ENCODE measurements at regions not wholly inside any gene's neighbourhood (a gene's known extent, or its start where the extent isn't known, plus 50 kb on each side); places are given as distances from the start of the nearest gene placed in this dataset.

DNA sequence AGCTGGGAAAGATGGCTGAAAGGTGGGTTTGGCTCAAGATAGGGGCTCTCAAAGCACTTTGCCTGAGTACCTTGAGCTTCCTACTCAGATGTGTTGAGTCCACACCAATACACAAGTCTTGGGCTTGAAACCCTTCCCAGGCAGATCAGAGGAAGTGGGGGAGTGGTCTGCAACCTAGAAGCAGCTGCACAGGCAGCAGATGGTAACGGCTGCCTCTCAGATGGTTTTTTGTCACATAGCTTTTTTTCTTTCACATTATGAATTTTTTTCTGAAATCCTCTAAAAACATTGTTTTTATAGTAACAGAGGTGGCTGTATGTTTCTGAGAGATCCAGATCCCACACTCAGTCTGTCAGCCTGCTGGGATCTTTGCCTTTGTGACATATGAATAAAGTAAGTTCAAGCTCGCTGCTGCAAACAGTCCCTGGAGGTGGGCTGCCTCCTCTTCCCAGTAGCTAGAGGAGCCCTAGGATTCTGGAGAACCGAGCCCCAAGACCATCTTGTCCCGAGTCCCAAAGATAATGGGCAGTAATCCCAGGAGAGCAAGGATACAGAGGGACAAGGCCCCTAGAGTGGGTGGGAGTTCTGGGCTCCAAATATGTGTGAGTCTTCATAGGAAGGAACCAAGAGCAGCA is 97.1 kb upstream of the TOP1 start:
- TF ChIP-seq POLR2A (IDR thresholded peaks at IDR 0.05): no peak
- TF ChIP-seq, protein P1, sequence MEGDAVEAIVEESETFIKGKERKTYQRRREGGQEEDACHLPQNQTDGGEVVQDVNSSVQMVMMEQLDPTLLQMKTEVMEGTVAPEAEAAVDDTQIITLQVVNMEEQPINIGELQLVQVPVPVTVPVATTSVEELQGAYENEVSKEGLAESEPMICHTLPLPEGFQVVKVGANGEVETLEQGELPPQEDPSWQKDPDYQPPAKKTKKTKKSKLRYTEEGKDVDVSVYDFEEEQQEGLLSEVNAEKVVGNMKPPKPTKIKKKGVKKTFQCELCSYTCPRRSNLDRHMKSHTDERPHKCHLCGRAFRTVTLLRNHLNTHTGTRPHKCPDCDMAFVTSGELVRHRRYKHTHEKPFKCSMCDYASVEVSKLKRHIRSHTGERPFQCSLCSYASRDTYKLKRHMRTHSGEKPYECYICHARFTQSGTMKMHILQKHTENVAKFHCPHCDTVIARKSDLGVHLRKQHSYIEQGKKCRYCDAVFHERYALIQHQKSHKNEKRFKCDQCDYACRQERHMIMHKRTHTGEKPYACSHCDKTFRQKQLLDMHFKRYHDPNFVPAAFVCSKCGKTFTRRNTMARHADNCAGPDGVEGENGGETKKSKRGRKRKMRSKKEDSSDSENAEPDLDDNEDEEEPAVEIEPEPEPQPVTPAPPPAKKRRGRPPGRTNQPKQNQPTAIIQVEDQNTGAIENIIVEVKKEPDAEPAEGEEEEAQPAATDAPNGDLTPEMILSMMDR (IDR thresholded peaks at IDR 0.05): no peak
